Stimulated activated CD8-positive, alpha-beta memory T cell treated with anti-CD3 and anti-CD28 coated beads, Interleukin-15, amount 100 ng/mL, for 4 hours (primary cell): ENCODE measurements at regions not wholly inside any gene's neighbourhood (a gene's known extent, or its start where the extent isn't known, plus 50 kb on each side); places are given as distances from the start of the nearest gene placed in this dataset.

Experiments
- DNase-seq, 2 donors: peaks; one replicate each; pipeline ENCODE4 v3.0.0-alpha.2; 2020; ENCODE audit warnings: low read depth in 2 of 2

DNA sequence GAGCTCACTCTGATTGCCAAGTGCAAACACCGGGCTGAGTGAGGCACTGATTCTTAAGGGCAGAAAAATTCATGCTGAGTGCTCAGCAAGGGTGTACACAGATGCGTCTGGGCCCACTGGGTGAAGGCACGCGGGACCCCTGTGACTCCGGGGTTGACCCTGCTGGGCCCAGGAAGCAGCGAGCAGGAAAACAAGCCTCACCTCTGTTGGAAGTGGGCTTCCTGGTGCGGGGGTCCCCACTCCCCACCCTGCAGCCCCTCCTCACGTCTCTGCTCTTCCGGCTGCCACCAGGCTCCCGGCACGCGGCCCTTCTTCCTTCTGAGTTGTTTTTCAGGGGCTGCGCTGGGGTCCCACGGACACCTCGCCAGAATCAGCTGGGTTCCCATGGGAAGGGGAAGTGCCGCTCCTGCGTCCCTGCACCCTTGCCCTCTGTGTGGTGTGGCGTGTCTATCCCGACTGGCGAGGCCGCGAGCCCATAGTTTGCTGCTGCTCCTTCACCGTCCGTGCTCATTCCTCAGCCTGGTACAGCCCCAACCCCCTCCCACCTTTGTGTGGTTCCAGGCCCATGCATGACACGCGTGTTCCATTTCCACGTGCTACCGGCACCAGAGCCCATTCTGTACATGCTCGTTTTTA, 80.6 kb upstream of the BHLHE23 start:
- no peak for DNase-seq

DNA sequence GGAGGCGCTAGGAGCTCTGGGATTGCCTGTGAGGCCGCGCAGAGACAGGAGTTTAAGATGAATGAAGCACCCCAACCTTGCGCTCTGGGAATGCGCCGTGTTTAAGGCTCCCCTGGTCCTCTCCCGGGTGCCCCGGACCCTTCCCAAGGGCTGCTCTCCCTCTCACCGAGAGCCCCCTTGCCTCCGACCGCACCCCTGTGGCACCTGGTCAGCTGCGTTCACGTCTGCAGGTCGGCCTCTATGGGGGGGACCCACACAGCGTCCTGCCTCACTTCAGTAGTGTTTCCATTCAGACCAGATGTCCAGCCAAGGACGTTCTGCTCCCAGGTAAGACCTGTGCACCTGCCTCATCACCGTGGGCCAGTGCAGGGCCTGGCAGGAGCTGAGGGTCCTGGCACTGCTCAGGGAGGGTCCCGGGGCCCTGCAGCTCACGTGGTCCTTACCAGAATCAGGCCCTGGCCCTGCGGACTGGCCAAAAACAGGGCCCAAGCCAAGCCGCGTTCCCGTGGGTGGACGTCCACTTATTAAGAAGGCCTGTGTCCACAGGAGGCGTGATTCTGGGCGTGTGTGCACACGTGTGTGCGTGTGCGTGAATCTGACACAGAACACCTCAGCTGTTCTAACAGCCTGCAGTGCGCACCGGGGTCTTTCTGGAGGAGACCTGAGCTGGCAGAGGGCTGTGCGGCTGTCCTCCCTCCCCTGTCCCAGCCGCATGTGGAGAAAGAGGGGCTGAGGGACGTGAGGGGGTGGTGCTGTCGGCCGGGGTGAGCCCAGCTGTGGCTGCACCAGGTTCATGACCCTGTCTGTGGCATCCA, 79.9 kb upstream of the BHLHE23 start:
- no peak for DNase-seq

- no peak for DNase-seq
Observed at GRCh38 chr20:63085151-63085861, 78.5 kb upstream of the BHLHE23 start.

GRCh38 chr20:63084563-63084927, 77.8 kb upstream of the BHLHE23 start:
- DNase-seq = no peak

DNA sequence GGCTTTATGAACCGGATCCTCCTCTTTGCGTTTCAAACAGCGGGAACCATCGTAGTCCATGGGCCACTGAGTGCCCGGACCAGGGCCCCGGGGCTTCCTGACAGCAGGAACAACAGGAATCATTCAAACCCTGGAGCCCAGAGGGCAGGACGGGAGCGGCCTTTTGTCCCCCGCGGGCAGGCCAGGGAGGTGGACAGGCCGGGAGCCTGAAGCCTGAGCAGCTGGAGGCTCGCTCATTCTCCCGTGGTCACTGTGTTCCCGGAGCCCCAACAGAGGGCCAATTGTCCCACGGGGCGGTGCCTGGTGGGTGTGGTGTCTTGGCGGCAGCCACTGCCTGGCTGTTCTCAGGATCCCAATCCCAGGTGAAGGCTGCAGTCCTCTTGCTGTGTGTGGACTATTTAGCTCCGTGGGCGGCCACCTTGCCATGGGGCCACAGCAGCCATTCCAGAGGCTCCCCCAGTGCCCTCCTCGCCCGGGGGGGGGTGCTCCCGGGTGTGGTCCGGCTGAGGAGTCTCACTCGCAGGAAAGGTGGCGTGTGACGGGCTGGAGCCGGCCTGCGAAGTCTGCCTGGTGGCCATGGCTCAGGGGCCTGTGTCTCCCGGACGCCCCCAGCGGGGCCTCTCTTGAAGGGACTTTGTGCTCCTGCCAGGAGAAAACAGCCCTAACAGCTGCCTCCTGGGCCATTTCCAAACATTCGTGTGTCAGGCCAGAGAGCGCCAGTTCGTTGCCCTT, 77.2 kb upstream of the BHLHE23 start:
- DNase-seq = no peak

DNA sequence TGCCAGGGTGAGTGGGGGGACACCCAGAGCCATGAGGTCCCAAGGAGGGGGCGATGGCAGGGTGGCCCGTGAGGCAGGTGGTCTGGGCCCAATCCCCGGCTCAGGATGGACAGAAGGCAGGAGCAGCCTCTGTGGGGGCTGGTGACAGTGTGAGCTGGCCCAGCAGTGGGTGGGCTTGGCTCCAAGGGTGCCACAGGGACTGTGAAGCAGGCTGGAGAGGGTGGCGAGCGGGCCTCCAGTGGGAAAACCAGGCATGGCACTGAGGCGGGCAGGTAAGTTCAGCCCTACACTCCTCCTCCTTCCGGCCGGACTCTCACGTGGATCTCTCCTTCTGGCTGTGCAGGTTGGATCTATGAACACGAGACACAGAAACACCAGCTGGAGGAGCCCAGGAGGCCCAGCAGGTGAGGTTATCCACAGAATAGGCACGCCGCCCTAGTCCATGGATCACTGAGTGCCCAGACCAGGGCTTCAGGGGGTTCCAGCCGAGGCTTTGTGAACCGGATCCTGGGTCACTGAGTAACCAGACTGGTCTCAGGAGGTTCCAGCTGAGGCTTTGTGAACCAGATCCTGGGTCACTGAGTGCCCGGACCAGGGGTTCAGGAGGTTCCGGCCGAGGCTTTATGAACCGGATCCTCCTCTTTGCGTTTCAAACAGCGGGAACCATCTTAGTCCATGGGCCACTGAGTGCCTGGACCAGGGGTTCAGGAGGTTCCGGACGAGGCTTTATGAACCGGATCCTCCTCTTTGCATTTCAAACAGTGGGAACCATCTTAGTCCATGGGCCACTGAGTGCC, 76.4 kb upstream of the BHLHE23 start:
- DNase-seq = no peak

DNA sequence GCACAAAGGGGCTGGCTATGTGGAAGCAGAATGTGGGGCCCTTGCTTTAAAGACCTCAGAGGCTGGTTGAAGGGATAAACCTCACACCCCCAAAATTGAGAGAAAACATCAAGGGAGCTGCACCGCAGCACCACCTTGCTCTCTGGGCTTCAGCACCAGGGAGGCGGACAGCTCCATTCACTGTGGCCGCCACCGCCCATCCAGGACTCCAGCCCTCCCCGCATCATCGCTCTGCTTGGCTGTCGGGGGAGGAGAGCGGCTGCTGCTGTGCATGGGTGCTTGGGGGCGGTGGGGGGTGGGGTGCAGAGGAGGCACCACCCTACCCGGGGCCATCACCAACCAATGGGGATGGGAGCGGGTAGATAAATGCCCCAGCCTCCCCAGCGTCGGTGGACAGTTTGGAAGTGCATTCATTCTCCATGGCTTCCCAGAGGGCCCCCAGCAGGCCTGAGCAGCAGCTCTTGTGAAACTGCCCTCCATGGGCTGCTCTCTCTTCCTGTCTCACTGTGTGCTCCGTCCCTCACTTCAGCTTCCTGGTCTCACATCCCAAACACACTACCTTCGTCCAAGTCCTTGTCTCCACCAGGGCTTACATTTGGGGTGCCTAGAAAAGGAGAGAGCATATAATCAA, 75.7 kb upstream of the BHLHE23 start:
- DNase-seq = no peak

DNA sequence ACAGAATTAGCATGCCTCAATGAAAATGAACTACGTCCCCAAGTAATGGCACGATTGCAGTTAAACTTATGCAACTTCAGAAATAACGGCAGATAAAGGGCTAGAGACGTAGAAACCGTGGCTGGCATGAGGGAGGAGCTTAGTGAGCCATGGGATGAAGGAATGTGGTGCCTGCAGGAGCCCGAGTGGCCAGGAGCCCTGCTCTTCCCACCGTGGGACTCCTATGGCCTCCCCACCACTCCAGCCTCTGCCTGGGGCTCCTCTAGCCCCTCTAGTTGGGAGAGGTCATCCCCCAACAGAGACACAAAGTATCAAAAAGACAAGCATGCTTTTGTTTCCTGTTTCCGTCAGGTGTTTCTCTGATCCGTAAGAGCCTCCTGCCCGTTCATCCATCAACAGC, 75.1 kb upstream of the BHLHE23 start:
- DNase-seq = no peak

- no peak for DNase-seq
Observed at GRCh38 chr20:63081351-63081750, 74.6 kb upstream of the BHLHE23 start.

DNA sequence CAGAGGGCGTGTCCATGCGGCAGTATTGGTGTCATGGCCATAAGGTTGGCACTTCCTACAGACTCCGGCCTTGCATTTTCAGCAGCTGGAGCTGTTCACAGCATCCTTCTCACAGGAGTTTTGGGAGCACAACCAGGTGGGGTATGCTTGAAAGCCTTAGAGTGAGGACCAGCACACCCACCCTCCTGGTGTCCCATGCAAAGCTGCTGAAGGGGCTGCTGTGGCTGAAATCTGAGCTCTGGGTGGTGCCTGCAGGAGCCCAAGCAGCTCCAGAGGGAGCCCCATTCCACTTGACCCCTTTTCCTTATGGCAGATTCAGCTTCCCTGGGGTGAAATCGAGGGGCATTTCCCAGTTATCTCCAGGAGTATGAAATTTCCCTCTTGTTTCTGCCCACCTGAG, 74.0 kb upstream of the BHLHE23 start:
- DNase-seq = no peak

DNA sequence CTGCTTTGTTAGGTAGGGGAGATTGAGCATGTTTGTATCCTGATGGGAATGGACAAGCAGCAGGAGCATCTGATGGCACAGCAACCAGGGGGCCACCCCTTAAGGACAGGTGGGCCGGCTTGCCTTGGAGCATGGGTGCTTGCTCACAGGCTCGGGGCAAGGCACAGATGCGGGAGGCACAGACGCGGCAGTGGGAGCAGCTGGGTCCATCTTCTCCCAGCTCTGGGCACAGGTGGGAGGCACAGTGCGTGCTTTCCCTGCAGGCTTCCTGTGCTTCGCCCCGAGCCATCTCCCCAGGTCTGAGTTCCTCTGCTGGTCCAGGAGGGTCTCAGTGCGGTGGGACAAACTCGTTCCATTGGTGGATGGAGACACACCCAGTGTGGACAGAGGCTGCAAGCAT, 73.6 kb upstream of the BHLHE23 start:
- DNase-seq = no peak

DNA sequence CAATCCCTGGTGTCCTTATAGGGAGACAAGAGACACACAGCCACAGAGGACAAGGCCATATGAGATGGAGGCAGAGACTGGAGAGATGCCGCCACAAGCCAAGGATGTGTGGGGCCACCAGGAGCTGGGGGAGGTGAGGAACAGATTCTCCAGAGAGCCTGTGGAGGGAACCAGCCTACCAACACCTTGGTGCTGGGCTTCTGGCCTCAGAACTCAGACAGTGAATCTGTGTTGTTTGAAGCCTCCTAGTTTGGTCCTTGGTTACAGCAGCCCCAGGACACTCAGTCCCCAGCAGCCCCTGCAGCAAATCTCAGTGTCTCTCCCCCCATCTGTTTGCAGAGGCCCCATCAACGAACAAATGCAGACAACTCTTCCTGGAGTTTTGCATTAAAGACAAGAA, 73.2 kb upstream of the BHLHE23 start:
- no peak for DNase-seq

DNA sequence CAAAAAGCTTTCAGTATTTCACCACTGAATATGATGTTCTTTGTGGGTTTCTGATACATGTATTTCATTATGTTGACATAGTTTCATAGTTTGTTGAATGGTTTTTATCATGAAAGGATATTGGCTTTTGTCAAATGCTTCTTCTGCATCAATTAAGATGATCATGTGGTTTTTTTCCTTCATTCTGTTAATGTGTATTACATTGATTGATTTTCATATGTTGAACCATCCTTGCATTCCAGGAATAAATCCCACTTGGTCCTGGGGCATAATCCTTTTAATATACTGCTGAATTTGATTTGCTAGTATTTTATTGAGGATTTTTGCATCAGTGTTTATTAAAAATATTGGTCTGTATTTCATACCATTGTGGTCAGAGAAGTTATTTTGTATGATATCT, 70.9 kb upstream of the BHLHE23 start:
- DNase-seq = no peak

- no peak for DNase-seq
Observed at GRCh38 chr20:63076421-63076820, 69.7 kb upstream of the BHLHE23 start.

DNA sequence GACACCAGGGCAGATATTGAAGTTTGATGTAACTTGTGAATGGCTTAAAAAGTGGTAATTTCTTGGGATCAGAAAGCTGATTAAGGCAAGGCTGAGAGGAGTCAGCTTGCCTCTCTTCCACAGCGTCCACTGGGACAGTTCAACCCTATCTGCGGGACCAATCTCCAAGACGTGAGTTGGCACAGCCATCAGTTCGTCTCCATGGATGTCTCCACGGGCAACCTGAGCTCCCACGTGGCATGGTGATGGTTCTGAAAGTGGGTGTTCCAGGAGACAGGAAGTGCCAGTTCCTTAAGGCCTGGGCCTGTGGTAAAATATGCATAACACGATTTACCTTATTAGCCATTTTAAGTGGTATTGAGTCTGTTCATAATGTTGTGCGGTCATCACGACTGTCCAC, 67.9 kb upstream of the BHLHE23 start:
- DNase-seq = no peak

DNA sequence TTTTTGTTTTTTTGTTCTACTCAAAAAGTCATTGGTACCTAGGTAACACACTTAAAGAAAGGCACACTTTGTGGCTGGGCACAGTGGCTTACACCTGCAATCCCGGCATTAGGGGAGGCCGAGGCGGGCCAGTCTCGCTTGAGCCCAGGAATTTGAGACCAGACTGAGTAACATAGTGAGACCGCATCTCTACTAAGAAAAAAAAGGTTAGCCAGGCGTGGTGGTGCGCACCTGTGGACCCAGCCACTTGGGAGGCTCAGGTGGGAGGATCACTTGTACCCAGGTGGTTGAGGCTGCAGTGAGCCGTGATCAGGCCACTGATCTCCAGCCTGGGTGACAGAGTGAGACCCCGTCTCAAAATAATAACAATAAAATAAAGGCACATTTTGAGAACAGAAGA, 67.4 kb upstream of the BHLHE23 start:
- DNase-seq = no peak

DNA sequence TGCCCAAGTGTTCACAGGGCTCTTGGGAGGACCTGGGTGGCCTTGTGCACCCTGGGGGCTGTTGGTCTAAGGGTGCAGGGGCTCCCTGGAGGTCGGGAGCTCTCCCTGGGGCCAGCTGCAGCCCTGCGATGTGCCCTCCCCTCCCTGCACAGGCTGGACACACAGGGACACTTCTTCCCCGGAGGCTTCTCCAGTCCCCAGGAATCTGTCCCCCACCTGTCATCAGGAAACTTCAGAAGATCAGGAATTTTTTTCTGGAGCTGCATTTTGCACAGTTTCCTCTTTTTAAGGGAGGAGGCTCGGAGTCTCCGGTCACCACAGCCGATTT, 66.9 kb upstream of the BHLHE23 start:
- no peak for DNase-seq

DNA sequence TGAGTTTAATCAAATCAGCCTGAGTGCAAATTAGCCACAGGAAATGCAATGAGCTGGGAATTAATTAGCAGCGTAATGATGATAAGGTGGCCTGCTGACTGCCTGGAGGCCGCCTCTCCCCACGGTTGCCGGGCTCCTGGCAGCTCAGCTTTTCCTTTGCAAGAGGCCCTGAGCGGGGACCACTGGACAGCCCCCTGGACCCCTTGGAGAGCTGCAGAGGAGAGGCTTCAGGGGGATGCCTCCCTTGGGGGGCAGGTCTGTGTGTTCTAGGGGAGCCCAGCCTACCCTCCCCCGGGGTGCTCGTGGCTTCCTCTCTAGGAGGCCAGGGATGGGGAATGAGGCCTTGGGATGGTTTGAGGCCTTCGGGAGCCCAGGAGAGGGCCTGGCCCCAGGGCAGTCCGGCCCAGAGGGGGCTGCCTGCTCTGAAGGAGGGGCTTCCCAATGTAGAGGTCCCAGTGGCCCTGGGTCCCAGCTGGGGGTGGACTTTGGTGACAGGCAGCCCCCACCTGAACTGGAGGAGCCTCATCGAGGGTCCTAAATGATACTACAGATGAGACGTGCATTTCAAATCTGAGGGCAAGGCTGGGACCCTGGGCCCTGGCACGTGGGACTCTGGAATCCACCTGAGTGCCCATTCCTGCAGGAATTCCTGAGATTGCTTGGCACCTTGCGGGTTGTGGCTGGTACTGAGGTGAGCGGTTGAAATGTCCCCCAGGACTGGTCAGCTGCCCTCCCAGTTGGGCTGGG, 66.4 kb upstream of the BHLHE23 start:
- no peak for DNase-seq

- no peak for DNase-seq
Observed at GRCh38 chr20:63072231-63072791, 65.5 kb upstream of the BHLHE23 start.

DNA sequence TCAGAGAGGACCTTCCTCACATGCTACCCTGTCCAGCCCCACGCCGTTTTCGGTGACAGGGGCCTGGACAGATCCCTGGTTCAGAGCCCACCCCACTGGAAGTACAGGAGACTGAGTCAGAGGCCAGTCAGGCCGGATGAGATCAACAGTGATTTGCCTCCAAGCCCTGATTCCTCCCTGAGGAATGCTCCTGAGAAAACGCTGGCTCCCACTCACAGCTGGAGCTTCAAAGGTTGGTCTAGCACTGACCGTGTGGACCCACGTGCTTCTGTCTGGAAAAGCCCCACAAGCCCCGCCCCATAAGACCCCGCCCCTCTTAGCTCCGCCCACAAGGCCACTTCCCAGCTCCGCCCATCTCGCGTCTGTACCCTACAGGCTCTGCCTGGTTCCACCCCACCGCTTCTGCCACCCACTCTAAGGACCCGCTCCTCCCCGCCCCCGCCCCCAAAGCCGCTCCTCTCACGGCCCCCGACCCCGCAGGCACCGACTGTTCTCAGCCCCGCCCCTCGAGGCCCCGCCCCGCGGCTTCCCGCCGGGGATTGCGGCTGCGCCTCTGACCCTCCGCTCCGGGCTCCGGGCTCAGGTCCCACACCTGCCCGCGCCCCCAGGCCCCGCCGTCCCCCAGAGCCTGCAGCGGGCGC, 64.9 kb upstream of the BHLHE23 start:
- no peak for DNase-seq
